ENCODE measurements at regions not wholly inside any gene's neighbourhood (a gene's known extent, or its start where the extent isn't known, plus 50 kb on each side); places are given as distances from the start of the nearest gene placed in this dataset.

DNA sequence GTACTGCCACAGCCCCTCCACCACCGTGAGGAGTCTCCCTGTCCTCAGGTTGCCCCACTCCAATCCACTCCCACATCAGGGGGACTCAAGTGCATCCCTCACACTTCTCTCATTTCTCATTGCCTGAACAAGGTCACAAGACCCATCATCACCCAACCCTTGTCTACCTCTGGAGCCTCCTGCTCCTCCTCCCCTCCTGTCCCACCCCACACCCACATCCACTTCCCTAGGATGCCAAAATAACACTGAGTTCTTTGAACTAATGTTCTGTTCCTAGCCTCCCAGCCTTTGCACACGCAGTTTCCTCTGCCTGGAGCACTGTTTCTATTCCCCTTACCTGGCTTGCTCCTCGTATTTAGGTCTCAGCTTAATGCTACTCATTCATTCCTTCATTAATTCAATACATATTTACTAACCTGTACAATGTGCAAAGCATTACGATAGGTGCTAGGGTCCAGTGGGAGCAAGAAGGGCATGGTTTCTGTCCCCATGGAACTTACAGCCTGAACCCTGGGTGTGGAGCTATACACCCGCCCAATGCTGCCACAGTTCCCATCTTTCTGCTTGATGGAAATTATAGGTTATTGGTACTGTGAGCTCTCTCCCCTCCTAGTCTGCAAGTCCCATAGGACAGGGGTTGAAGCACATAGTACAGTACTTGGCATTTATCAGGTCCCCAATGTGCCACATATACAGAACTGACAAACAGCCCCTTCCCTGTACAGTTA lies 96.1 kb upstream of the GRIK3 start:
- DNase-seq, result no peak

DNA sequence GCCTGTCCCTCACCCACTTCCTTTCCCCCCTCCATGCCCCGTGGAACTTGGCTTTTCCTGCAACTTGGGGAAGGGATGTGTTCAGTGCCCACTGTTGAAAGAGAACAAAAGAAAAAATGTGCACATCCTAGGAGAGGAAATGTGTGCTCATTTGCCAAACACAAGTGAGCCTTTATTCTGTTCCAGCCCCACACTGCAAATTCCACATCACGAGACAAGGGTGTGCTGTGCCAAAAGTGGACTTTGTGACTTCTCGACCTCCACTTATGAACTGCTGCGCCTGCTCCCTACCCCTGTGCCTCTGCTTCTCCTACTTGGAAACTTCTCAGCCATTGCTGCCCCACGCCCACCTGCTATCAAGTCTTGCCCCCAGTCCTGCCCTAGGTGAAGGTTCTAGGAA lies 97.0 kb upstream of the GRIK3 start:
- no peak for DNase-seq

DNA sequence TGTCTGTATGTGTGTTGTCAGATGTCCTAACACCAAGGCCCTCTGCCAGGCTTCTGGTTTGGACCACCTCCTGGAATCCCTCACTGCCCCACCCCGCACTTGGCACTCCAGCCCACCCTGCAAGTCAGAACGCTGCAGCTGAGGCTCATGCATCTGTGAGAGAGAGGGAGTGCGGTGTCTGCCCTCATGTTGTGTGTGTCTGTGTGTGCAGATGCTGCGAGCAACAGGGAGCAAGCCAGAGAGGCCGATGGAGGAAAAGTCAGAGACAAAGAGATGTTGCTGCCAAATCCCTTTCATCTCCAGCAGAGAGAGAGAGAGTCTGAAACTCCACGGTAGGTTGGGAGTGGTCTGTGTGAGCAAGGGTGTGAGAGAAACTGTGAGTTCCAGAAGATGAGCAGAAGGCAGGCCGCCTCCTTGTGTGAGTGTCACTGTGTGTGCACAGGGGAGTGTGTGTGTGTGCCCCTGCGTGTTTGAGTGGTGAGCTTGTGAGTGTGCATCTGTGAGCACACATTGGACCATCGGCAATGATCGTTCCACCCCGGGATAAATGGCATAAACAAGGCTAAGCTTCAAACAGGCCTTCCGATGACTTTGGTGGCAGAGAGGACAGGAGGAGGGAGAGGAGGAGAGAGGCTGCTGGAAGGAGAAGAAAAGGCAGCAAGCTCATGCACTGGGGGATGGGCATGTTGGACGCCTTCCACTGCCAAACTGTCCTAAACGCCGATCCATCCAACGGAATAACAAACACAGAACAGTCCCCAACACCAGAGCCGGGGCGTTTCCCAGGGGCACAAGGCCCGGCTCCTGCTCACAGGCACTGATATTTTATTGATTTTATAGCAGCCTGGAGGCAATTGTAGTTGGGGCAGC lies 99.2 kb upstream of the GRIK3 start:
- DNase-seq, result no peak

DNA sequence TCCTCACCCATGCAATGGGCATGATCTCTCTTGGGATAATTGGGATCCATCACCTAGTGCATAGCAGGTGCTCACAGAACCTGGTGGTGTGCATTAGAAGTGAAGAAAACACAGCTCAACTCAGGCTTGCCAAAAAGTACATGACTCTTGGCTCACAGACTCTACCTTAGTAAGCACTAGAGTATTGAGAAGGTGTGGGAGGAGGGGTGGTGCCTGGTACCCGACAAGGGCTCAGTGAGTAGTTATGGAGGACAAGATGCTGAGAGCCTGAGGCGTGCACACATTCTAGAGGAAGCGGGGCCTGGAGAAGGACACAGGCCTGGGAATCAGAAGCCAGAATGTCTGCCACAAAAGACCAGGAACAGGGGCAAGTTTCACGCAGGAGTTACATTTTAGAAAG lies 100.3 kb upstream of the GRIK3 start:
- DNase-seq, result no peak

DNA sequence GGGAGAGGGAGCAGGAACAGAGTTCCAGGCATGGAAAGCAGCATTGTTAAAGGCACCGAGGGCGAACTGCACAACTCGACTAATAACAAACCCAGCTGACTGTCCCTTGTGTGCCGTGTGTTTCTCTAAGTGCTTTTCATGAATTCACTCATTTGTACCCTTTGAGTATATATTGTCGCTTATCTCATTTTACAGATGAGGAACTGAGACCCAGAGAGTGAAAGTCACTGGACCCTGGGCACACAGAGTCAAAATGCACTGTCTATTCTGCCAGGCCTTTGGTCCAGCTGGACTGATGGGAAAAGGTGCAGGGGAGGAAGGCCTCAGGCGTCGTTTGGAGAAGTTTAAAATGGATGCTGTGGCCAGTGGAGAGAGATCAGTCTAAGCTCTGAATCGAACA lies 100.7 kb upstream of the GRIK3 start:
- DNase-seq, result no peak

DNA sequence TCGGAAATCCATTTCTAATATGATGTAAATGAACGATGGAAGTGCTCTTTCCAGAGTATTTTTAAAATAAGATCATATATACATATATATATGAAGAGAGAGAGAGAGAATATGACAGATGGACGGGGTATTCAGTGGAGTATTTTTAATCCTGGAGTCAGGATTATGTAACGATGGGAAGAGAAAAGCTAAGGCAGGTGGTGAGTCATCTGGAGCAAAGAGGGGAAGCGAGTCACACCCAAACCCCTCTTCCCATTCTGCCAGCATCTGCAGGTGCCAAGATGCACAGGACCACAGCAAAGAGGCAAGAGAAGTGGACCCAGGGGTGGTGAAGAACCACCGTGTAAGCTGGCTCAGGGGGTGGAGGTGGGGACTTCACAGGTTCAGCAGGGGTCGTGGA lies 102.7 kb upstream of the GRIK3 start:
- DNase-seq, result no peak

DNA sequence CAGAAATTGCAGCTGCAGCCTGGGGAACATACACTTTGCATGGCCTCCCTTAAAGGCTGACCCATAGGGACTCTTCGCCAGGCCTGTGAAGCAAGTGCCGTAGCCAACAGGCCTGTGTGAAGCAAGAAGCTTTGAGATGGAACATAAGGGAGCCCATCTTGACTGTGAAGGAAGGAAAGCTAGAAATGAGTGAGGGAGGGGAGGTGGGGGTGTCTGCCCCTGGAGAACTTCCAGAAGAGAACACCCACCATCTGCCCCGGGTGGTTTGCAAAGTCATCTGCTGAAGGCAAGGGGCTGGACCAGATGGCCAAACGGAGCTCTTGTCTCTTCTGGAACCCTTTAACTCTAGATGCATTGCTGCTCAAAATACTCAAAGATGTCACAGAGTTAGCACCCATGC lies 103.3 kb upstream of the GRIK3 start:
- no peak for DNase-seq

DNA sequence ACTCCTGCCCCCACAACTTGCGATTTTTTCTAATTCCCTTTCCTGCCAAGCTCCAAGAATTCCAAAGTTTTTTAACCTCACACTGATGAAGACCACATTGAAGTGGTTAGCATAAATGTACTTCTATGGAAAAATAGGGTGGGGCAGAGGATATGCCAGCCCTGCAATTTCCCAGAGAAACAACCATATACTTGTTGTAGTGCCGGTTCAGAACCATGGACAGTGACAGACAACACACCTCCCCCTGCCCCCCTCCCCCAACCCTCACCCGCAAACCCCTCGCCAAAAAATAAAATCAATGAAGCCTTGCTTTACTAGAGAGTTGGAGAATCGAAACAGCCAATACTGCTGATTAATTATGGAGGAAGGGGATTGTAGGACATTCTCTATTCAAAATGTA lies 109.5 kb upstream of the GRIK3 start:
- DNase-seq, result no peak

DNA sequence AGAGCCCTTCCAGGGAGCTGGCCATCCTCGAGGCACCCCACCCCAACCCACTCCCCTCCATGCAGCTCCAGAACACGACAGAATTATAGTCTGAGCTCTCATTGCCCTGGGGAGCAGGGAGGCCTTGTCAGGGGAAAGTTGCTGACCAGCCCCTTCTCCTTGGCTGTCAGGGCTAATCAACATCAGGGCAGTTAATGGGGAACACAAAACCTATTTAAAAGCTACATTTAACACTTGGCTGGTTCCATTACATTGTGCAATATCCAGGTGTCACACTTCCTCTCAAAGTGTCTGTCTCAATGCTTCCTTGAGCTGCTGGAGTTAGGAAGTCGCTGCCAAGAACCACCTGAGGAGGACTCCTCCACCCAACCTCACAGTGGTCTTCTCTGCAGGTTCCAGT lies 111.8 kb upstream of the GRIK3 start:
- no peak for DNase-seq

DNA sequence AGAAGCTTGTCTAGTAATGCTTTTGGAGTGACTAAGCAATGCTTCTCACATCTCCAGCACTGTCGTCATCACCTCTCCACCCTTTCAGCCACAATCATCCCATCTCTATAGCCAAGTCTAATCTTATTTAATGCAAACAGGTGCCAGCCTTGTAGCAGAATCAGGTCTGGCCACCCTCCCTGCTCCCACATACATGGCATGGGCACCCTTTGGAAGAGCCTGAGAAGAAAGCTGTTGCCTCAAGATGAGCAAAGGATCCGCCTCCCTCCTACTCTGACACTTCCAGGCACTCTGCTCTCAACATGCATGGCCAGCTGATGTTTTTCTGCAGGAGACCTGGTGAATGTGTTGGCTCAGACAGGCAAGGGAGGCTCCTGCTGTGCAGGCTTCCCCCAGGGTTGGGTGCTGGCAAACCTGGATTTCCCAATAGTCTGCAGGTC lies 113.1 kb upstream of the GRIK3 start:
- DNase-seq, result no peak

DNA sequence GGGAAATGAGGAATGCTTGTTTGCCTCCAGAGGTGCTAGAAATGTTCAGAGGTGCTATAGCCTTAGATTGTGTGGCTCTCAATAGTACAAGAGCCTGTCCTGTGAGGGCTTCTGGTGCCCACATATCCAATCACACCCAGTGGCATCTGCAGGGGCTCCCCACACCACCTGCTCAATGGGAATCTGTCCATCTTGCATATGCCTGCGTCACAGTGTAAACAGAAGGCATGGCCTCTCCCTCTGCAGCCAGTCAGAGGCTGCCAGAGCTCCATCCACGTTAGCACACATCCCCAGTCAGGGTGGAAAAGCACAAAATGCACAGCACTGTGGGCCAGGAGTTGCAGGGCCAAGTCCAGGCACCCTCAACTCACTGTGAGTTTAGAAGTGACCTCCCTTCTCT lies 113.6 kb upstream of the GRIK3 start:
- DNase-seq, result no peak

DNA sequence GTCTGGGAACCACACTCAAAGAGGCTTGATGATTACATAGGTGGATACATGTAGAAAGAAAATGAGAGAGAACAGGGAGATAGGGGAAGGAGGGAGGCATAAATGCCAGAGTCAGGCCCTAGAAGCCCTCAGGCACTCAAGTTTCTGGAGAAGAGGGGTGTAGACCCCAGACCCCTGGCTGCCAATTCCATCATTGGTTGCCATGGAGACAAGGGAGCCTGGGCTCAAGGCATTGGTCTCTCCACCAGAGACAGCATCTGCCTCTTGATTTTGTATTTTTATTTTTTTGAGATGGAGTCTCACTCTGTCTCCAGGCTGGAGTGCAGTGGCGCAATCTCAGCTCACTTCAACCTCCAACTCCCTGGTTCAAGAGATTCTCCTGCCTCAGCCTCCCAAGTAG lies 114.3 kb upstream of the GRIK3 start:
- no peak for DNase-seq

DNA sequence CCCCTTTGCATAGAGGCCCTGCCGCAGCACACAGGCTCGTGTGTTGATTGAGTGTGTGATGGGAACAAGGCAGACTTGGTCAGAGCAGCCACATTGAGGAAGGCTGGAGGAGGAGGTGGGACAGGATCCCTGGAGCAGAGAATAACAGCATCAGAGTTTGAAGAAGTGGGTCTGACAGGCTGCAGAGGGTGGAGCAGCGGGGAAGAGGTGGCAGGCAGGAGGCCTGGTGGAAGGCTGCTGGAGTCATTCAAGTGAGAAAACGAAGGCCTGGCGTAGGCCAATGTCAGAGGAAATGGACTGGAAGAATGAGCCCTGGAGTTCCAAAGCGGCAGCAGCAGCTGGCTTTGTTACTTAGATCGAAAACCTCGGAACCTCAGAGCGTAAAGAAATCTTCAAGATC lies 115.0 kb upstream of the GRIK3 start:
- no peak for DNase-seq

DNA sequence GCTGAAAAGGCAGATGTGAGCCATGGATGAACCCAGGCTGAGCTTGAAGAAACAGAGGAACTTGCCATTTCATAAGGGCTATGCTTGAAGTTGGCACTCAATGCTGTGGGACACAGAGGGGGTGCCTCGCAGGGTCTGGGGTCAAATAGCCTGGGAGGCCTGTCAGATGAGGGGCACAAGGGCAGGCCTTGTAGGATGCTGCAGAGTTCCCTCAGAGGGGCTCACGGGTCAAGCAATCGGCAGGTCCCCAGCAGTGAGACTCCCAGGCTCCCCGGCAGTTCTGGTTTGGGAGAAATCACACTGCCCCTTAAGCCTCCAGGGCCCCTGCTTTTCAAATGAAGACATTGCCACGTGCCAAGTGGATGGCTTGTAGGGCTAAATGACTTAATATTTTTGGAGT lies 116.7 kb upstream of the GRIK3 start:
- DNase-seq, result no peak

DNA sequence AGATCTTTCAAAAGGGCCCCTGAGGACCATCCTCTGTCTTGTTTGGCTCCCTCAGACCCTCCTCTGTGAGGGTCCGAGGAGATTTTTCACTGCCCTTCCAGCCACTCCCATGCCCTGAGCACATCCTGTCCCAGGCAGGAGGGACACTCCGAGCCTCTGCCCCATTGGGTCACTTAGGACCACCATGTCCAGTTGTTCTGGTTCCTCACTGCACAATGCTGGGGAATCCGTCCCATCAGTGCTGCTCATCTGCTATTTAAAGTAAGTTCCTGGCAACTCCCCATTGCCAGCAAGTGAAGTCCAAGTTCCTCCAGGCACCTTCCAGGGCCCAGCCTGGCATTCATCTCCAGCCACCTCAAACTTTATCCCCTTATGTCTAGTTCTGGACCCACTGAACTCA lies 117.5 kb upstream of the GRIK3 start:
- no peak for DNase-seq

DNA sequence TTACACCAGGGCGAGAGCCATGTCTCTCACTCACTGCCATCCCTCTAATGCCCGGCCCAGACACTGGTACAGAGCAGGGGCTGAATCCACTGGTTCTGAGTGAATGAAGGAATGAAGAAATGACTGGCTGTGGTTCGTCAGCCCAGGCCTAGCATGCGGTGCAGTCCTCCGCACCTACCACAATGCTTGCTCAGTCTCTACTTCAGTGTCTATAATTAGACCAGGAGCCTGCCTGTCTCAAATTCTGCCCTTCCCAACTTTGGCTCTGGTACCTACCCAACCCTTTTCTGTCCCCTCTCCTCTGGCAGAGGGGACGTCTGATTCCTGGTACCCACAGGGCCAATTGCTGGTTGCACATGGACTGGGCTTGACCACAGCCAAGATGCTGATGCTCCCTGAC lies 118.2 kb upstream of the GRIK3 start:
- no peak for DNase-seq

DNA sequence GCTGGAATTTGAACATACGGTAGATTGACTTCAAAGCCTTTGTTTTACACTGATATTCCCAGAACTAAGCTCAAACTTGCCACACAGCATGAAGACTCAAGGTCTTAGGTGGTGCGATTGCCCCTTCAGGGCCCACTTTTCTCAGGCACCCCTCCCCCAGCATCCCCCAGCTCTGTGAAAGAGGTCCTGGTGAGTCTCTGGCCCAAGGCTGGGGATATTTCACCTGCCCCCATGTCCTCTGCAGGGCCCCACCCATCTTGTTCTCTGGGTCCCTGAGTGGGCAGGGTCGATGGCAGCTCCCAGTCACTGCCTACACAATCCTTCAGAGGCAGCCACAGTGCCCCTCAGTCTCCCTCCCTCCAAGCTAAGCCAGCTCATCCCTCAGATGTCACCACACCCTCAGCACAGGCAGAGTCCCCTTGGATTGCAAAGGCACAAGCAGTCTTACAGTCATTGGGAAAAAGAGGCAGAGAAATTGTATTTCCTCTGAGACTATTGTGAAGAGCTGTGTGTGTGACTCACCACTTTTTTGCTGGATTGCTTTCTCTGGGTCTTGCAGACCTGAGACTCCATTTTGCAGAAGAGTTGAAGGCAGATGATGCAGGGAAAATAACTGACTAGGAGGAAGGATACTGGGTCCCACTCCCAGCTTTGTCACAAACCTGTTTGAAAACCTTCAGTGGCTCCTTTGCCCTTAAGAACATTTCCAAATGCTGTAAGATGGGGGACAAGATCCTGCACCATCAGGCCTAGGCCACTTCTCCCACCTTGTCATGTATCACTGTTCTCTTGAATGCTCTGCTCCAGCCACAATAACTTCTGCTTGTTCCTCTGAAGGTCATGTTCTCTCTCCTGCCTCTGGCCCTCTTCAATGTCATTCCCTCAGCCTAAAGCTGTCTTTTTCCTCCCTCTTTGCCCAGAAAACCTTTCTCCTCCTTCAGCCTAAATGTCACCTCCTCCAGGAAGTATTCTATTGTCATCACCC lies 119.1 kb upstream of the GRIK3 start:
- DNase-seq, result no peak

DNA sequence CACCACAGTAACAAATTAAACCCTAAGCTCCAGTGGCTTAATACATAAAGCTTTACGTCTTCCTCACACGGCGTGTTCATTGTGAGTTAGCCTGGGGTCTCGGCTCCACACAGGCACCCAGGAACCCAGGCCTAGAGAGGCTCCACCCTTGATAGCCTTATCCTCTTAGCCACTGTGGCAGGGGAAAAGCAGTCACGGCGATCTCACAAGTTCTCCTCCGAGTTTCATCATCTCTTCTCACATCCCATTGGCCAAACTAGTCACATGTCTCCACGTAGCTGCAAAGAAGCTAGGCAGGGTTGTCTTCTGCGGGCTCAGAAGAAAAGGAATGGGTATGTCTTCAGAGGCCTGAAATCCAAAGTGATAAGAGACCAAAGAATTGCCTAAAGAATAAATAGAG lies 122.3 kb upstream of the GRIK3 start:
- no peak for DNase-seq

DNA sequence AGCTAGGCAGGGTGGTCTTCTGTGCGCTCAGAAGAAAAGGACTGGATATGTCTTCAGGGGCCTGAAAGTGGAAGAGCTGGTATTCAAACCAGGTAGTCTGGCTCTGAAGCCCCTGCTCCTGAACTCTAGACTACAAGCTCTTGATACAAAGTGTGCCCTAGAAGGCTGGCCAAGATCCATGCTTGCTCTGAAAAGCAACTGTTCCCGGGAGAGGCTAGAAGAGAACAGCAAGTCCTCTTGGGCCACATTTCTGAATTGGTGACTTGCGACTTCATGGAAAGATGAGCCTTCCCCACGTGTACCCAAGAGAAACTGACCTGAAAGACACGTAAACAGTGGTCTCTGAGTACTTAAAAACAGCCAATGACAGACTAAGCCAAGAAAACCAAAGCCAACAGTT lies 123.3 kb upstream of the GRIK3 start:
- no peak for DNase-seq

DNA sequence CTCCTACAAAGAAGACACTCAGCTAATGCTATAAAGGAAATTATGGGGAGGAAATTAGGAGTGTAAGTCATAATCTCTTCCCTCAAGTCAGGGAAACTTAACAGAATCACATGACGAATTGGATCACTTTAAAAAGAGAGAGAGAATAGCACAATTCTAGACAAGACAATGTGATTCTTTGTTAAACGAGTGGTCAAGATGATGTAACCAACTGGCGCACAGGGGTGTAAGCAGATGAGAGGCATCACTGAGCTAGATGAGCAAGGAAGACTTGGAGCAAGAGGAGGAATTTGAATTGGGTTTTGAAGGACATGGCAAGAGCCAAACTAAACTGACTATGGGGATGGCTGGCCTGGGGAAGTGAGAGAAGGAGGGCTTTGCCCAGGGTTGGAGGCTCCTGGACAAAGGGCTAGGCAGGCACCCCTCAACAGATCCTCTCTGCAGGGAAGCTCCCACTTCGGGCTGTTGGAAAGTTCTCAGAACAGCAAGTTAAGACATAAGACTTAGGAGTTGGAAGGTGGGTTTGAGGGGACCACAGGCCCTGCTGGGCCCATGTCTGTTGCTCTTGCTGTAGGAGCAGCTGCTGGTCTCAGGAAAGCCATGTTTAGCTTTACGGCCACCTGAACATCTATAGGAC lies 123.9 kb upstream of the GRIK3 start:
- no peak for DNase-seq

DNA sequence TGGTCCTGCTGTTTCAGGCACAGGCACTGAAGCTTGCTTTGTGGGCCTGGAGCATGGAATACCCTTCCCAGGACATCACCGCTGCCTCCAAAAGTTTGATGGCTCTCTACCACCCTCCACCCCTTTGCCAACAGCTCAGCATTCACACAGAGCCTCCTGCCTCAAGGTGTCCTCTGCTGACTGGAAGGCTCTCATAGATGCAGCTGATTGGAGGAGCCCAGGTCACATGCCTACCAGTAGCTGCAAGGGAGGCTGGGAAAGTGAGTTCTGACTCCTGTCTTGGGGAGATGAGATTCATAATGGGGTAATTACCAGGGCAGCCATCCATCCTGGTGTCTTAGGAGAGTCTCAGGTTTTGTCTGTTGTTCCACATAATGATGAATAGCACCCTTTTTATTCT lies 124.8 kb upstream of the GRIK3 start:
- no peak for DNase-seq

DNA sequence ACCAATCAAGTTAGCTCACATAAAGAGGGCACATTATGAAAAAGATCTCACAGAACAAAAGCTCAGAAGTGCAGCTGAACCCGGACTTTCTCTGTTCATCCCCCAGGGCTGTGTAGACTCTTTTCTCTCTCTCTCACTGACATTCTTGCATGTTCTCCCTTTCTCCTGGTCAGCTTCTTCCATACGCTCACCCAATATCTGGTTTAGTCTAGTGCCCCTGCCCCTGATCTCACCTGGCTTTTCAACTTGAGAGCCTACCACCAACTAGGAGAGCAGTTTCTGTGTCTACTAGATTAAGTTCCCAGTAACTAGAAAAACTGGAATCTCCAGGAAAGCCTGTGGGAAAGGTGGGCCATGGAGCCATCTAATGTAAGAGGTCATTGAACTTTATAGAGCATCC lies 126.9 kb upstream of the GRIK3 start:
- no peak for DNase-seq

DNA sequence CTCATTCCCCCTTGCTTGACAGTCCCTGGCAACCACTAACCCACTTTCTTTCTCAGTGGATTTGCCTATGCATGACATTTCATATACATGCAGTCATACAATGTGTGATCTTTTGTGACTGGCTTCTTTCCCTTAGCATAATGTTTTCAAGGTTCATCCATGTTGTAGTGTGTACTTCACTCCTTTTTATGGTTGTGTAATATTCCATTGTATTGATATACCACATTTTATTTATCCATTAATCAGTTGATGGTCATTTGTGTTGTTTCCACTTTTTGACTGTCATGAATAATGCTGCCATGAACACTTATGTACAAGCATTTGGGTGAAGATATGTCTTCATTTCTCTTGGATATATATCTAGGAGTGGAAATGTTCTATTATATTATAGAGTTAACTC lies 127.7 kb upstream of the GRIK3 start:
- no peak for DNase-seq
